GM18505 (cell line): ENCODE measurements at regions not wholly inside any gene's neighbourhood (a gene's known extent, or its start where the extent isn't known, plus 50 kb on each side); places are given as distances from the start of the nearest gene placed in this dataset.
"Not testable (repeated sequence)": the region's sequence is repeated elsewhere in the genome, so short reads cannot be mapped to it uniquely, and the experiment has no call there.

Experiments used
- ATAC-seq: cut with Tn5 transposase; IDR thresholded peaks from one replicate; pipeline ENCODE4 v1.9.1; 2021; ENCODE audit not compliant: unreplicated experiment
- POLR2A ChIP-seq: IDR thresholded peaks from 4 replicates; pipeline ENCODE4 v1.6.1; 2011; ENCODE audit warnings: borderline replicate concordance; ENCODE audit not compliant: insufficient read depth, insufficient read length; ENCODE audit errors: extremely low read depth

GRCh38 chr7:39838326-39838725, 111.7 kb upstream of the CDK13 start:
- ATAC-seq = no peak
- no peak for TF ChIP-seq POLR2A

GRCh38 chr7:39845006-39845405, 105.0 kb upstream of the CDK13 start:
- ATAC-seq = no peak
- no peak for TF ChIP-seq POLR2A

- no peak for ATAC-seq
- TF ChIP-seq POLR2A = no peak
Observed at GRCh38 chr7:39847227-39847626, 102.8 kb upstream of the CDK13 start.

- ATAC-seq = no peak
Observed at GRCh38 chr7:39851466-39852045, 98.5 kb upstream of the CDK13 start.

GRCh38 chr7:39854616-39855324, 95.3 kb upstream of the CDK13 start:
- peak; percentile 79 for ATAC-seq

More at GRCh38 chr7:39851466-39852045, 98.5 kb upstream of the CDK13 start:
- TF ChIP-seq POLR2A = no peak

GRCh38 chr7:39855325-39855674, 94.8 kb upstream of the CDK13 start:
- ATAC-seq = no peak
- no peak for TF ChIP-seq POLR2A

- ATAC-seq = not testable (repeated sequence)
Observed at GRCh38 chr7:39863675-39864322, 86.3 kb upstream of the CDK13 start.

GRCh38 chr7:39869888-39870522, 80.1 kb upstream of the CDK13 start:
- ATAC-seq = not testable (repeated sequence)

- ATAC-seq = not testable (repeated sequence)
Observed at GRCh38 chr7:39871610-39872009, 78.4 kb upstream of the CDK13 start.

- no peak for ATAC-seq
- no peak for TF ChIP-seq POLR2A
Observed at GRCh38 chr7:39880556-39880955, 69.5 kb upstream of the CDK13 start.

- TF ChIP-seq POLR2A = no peak
- ATAC-seq = no peak
Observed at GRCh38 chr7:39882148-39882784, 67.8 kb upstream of the CDK13 start.

GRCh38 chr7:39883812-39884390, 66.2 kb upstream of the CDK13 start:
- TF ChIP-seq POLR2A = no peak
- no peak for ATAC-seq

- no peak for TF ChIP-seq POLR2A
Observed at GRCh38 chr7:39888171-39888853, 61.7 kb upstream of the CDK13 start.

GRCh38 chr7:39890411-39890810, 59.6 kb upstream of the CDK13 start:
- TF ChIP-seq POLR2A = no peak
- no peak for ATAC-seq

More at GRCh38 chr7:39888171-39888853, 61.7 kb upstream of the CDK13 start:
- ATAC-seq = no peak
